COLO829 (cell line): ENCODE measurements at regions not wholly inside any gene's neighbourhood (a gene's known extent, or its start where the extent isn't known, plus 50 kb on each side); places are given as distances from the start of the nearest gene placed in this dataset.
A peak's percentile ranks its signal among the peaks of the same experiment; 100 is the strongest.

Experiments
- DNase-seq: peaks from one replicate; pipeline ENCODE4 v3.0.0; 2012; ENCODE audit warnings: low spot score

DNA sequence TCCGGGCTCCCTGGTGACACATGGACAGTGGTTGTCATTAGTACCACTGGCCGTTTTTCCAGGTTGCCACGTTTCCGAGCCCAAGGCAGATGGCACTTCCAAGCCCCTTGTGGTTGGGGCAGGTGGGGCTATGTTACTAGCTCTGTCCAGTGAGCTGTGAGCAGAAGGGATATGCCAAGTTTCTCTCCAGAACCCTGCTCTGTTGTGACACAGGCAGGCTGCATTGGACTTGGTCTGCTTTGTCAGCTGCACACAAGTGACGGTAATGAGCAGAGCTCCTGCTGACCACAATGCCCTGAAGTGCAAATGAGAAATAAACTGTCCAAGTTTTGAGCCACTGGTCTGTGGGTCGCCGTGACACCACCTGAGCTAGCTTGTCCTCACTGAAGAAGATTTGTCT is 118.8 kb downstream of the GYPC start:
- DNase-seq, result no peak

DNA sequence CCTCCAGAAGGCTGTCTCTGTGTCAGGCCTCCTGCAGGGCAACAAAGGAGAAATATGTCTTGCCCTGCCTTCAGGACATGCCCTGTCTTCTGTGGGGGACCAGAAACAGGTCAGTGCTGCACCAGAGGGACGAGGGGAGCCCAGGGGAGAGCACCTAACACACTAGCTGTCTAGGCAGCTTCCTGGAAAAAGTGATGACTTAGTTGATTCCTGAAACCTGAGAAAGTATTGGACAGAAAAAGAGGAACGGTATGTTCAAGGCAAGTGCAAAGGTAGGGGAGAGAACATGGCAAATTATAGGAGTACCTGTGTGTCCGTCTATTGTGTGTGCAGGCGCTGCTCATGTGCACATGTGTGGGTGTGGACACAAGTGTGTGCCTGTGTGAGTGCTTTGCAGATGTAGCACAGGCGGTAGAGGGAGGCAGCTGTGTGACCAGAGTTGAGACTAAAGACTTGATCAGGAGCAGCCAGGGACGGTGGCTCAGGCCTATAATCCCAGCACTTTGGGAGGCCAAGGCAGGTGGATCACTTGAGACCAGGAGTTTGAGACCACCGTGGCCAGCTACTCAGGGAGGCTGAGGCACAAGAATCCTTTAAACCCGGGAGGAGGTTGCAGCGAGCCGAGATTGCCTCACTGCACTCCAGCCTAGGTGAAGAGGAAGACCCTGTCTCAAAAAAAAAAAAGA is 119.5 kb downstream of the GYPC start:
- no peak for DNase-seq

DNA sequence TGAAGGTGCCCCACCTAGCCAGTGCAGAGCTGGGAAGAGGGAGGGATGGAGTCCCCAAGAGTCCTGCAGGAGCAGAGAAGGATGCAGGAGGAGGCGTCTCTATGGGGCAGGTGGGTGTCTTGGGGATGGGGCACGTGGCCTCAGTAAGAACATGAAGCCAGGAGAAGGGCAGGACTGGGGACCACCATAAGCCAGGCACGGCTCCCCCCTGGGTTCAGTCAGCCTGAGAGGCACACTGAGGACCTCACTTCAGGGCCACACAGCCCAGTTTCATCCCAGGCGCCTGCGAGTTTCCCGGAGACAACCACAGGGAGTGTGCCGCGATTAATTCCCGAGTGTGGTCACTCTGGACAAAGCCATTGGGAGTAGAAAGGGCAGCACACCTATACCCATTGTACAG is 120.3 kb downstream of the GYPC start:
- no peak for DNase-seq

DNA sequence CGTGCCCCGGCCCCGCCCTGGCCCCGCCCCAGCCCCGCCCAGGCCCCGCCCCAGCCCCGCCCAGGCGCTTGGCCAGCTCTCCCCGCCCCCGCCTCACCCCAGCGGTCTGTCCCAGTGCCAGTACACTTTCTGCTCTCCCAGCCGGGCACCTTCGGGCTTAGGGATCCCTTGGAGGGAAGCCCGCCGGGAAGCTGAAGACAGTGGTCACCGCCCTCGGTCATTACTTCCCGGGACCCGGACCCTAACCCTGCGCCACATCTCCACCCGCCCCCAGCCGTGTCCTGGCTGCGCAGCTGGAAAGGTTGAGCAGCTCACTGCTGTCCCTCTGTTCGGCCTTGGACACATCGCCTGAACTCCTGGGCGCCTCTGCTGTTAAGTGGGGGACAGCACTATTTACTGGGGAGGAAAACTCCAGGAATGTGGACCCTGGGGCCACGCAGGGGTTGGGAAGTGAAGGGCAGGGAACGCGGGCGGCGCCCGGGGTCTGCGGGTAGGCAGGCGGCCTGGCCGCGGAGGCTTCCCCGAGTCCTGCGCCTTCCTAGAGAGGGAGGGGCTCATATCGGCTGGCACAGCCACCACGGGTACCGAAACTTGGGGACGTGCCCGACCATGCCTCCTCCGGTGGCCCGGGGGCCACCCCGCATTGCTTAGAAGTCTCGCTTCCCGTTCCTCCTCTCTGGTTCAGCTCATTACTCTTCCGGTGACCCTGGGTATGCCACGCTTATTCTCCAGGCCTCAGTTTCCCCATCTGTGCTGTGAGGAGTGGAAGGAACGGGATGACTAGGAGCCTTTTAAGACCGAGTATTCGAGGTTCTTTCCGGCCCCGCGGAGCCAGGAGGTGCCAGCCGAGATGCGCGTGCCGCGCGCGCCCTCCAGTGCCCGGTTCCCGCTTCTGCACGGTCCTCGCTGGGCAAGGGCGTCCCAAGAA is 121.0 kb downstream of the GYPC start:
- DNase-seq, result peak; percentile 43

DNA sequence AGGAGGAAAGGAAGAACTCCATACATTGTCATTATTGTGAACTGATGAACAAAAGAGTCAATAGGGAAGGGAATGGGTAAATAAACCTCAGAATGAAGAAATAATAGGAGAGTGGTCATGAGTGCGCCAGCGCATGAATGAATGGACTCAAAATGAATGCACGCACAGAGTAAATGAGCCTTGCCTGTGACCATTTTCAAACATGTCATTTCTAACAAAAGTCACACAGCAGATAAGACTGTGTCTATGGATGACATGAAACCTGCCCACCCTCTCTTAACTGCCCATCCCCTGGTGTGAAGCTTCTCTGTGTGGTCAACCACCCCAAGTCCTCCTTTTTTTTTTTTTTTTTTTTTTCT is 121.1 kb upstream of the TEX51 start:
- DNase-seq, result no peak

DNA sequence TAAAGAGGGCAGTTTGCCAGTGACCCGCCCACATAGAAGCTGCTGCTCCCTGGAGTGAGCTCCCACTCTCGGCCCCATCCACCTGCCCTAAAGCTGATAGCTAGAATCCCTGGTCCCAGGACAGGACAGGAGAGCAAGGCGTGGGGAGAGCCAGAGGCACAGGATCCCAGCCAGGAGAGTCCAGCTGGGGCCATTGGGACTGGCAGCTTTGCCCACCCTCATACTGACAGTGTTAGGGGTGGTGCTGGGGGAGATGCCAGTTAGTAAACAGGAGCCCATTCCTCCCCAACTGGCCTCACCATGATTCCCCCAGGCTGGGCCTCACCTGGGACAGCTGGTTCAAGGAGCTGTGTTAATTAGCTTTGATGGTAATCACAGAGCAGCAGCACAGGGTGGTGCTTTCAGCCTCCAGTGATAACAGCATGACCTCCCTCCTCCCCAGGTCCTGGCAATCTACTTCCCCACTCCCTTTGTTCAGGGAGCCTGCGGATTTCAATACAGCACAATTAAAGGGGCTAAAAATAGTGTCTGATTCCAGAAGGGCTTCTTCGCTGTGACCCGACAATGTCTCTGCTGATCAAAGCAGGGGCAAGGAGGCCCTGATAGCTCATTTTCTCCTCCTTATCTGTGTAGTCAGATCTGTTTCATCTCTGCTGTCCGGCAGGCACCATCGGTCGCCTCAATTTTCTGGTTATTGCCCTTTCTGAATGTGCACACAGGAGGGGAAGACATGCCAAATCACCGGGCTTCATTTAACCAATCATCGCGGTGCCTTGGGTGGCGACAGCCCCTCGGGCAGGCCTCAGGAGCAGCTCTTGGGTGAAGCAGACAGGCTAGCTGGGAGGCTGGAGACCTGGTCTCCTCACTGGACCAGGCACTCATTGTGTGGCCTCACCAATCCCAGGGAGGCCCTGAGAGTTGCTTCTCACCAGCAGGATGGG is 119.9 kb upstream of the TEX51 start:
- no peak for DNase-seq

DNA sequence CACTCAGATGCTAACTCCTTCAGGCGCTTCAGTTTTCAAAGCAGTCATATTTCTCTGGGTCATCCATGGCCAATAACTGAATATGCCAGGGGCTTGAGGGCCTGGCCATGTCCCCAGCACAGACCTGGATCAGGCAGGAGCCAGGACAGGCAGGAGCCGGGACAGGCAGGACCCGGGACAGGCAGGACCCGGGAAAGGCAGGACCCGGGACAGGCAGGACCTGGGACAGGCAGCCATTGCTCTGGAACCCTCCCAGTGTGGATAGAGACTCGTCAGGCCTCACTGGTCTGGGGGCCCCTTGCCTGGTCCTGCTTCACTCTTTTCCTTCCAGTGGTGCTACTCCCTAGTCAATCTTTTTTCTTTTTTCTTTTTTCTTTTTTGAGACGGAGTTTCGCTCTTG is 117.5 kb upstream of the TEX51 start:
- no peak for DNase-seq

DNA sequence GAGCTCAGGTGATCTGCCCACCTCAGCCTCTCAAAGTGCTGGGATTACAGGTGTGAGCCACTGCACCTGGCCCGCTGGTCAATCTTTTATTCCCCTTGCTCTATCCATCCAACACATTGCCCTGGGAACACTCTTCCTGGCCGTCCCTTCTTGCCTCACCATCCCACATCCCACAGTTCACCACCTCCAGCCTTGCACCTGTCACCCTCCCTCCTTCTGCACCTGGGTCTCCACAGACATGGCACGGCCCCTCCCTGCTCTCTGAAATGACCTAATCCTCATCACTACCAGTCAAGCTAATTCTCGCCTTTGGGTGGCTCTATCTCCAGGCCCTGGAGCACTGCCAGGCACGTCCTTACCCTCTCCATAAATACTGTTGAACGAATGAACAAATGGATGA is 116.9 kb upstream of the TEX51 start:
- no peak for DNase-seq

DNA sequence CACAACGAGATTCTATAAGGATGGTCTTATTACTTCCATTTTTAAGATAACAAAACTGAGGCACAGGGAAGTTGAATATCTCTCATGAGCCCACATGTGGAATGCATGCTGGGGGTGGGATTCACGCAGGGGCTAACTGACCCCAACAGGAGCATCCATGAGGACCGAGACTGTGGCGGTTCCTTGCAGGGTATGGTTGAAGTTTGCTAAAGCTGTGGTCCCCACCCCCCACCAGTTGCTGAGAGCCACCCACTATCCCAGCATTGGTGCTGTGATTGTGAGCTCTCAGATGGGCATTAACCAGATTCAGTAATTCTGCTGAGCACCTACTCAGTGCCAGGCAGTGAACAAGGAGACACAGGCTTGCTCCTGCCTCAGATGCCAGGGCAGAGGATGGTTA is 116.0 kb upstream of the TEX51 start:
- DNase-seq, result no peak

DNA sequence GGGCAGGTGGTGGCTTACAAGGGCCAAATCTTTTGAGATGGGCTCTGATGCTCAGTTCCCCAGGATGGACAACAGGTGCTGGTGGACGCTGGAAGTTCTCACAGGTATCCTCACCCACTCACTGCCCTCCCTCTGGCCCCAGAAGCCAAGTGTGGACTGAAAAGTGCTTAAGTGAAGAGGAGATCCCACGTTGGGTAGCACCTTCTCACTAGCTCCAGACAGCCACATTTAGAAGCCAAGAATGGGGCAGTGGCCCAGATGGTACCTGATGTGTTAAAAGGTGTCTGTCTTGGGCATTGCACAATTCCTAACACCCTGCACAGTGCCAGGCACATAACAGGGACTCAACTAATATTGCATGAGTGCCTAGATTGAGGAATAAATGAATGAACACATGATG is 115.3 kb upstream of the TEX51 start:
- no peak for DNase-seq

DNA sequence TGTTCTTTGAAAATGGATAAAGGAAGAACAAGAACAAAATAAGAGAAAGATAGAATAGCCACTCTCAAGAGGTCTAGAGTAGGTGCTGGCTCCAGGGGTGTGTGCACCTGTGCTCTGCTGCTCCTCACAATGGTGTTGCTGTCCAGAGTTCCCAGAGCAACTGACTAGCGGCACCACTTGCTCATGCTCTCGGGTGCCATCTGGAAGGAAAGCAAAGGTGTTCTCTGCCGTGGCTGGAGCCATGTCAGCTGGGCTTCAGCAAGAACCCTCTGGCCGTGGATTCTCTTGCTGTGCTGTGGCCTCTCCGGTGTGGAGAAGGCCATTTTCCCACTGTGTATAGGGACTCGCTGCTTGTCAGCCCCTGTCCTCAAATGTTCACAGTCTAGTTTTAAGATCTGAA is 114.6 kb upstream of the TEX51 start:
- DNase-seq, result no peak

DNA sequence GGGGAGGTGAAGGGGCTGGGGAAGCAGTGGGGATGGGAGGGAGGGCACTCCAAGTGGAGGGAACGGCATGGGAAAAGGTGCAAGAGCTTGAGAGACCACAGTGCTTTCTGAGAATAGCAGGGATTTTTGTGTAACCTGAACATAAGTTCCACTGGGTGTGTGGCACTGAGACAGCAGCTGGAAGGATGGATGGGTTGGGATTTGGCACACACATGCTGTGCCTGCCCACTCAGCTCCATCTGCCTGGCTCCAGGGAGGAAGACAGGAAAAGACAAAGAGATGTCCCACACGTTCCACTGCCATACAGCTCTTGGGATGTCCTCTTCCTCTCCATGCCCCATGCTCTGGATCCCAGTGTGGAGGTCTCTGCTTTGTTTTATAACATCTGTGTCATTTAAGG is 114.1 kb upstream of the TEX51 start:
- no peak for DNase-seq

DNA sequence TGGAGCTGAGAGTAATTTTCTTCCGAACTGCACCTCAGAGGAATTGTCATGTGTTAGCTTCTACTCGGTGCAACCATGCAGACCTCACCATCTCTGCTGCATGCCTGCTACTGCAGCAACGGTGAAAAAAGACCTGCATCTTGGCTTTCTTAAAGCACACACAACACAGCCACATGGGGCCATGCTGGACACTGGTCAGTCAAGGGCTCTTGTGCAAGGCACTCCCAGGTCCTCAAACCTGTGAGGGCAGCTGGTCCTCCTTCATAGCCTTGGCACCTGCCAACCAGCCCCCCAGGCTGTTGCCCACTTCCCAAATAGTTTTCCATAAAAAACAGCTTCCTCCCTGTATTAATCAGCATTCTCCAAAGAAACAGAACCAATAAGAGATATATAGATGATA is 113.5 kb upstream of the TEX51 start:
- no peak for DNase-seq

DNA sequence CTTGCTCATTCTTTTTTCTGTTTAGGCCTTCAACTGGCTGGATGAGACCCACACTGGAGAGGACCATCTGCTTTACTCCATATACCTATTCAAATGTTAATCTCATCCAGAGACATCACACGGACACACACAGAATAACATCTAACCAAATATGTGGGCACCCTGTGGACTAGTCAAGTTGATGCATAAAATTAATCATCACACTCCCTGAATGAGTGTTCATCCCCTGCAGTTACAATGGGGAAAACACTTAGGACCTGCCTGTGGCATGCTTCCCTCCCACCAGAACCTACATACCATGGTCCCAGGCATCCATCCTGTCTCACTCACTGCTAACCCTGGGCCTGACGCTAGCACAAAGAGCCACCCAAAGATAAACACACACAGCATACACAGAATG is 112.8 kb upstream of the TEX51 start:
- DNase-seq, result no peak

DNA sequence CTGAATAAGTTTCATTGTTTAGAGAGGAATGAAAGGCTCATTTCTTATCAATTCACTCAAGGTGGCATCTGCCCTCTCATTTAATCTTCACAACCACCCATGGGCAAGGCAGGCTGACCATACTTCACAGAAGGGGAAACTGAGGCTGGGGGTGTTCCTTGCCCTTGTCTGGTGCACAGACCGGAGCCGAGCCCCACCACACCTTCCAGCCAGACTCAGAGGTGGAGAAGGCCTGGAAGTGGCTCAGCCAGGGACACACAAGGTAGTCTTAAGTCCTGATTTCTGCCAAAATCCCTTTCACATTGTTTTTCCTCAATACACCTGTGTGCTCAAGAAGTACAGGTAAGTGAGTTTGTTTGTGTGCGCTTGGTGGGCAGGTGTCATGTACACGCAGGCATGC is 111.9 kb upstream of the TEX51 start:
- no peak for DNase-seq

DNA sequence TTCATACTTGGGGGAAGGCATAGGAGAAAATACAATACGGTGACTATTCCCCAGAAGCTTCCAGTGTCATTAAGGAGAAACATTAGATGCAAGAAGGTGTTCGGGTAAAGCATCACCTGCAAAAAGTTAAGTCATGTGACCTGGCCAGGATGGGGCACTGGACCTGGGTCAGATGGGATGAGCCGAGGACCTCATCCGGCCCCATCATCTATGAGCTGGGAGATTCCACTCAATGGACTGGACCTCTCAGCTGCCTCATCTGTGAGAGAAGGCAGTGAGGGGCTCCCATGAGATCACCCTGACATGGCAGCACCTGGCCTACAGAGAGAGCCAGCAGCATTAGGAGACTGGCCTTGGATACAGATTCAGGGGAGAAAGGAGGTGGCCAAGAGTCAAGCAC is 111.4 kb upstream of the TEX51 start:
- DNase-seq, result no peak

DNA sequence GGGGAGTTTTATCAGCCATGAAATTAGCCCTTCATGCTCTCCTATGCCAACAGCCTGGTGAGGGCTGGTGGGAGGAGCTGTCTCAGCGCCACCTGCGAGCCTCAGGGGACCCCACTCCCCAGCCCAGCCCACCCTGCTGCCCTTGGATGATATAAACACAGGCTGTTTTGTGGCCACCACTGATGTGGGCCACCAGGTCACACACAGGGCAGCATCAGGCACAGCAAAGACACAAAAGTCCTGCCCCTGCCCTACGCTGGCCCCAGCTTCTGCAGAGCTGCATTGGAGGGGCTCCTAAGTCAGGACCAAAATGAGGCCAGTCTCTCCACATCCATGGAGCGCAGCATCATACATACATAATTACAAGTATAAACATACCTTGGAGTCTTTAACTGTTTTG is 110.6 kb upstream of the TEX51 start:
- DNase-seq, result no peak

DNA sequence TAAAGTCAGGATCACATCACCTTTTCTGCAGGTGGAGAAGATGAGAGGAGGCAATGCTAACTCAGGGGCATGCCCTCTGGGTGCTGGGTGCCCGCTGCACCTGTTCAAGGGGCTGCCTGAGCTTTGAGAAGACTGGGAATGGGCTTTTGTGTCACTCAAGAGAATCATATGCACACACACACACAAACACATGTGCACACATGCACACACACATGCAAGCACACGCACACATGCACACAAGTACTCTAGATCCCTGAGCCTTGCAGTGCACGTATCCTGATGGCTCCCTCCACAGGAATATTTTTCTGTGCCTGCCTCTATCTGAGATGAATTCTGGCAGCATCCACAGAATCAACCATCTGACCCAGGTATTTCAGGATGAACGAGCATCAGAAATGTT is 110.0 kb upstream of the TEX51 start:
- DNase-seq, result no peak

DNA sequence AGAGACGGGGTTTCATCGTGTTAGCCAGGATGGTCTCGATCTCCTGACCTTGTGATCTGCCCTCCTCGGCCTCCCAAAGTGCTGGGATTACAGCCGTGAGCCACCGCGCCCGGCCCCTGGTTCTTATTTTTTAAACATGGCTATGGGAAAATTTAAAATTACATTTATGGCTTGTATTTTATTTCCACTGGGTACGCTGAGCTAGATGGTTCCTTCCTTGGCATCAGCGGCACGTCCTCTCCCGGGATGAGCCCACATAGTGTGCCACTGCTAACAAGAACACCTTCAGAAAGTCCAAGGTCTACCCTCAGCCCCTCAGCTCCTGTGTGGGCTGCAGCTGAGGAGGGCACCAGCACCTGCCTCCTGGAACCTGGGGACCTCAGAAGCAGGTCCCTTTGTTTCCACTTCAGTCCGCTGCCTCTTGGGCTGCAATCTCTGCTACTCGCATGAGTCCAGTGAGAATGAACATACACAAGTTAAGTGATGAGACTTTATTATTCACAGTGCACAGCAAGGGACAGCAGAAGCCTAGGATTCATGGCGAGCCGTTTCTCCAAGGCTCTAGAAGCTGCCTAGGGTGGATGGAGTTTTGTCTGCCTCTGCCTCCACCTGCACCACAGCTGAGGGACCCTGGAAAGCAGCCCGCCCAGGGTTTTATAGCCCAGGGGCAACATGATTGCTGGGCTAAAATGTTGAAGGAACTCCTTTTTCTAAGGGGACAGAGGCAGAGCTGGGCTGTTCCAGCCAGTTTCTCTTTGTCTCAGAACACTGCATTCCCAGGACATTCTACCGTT is 107.5 kb upstream of the TEX51 start:
- DNase-seq, result no peak

DNA sequence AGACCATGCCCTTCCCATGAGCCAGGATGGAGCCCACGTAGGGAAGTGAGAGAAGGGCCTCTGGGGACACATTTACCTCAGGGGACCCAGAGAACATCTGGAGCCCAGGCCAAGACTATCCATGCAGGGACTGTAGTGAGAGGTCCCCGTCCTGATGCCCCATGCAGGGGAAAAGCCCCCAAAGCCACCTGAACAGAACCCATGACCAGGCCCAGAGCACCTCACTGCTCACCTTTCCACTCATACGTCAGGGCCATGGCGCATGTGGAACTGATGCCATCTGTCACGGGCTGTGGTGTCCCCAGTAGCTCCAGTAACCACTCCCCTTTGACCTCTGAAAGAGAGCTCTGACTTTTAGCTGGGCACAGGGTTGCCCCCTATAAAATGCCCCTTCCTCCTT is 106.5 kb upstream of the TEX51 start:
- no peak for DNase-seq

DNA sequence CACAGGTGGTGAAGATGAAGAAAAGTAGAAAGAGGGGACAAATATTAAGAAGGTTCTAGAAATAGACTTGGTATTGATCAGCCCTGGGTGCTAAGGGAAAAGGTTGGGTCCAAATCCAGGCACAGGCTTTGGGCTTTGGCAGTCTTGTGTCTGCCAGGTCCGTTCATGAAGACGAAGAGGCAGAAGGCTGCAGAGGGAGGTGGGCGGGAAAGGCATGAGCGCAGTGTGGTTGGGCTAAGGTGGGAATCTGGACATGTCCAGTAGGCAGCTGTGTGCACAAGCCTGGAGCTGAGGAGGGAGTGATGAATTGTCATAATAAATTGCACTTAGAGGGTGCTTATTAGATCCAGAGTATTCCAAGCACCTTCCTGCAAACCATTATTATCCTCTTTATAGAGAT is 105.7 kb upstream of the TEX51 start:
- DNase-seq, result no peak
